GM23338 (cell line): ENCODE measurements at regions not wholly inside any gene's neighbourhood (a gene's known extent, or its start where the extent isn't known, plus 50 kb on each side); places are given as distances from the start of the nearest gene placed in this dataset.

Experiments used
- ATAC-seq: fragments of 200-7000 bp; cut with Tn5 transposase; 3 replicates; pipeline ENCODE4 v1.9.1; 2020
- DNase-seq: peaks from one replicate; pipeline ENCODE4 v3.0.0-alpha.2; 2015; ENCODE audit warnings: low spot score
- H2AFZ ChIP-seq: fragments of 200-600 bp; sonication (generic); 2 replicates; pipeline ENCODE4 v1.8.0; 2016; ENCODE audit warnings: antibody characterized with exemption, mild to moderate bottlenecking, moderate library complexity
- H3F3A ChIP-seq: fragments of 200-600 bp; sonication (generic); replicated peaks from 2 replicates; pipeline ENCODE4 v1.8.0; 2017; ENCODE audit warnings: antibody characterized with exemption, mixed run types, low read depth
- H3K27ac ChIP-seq: fragments of 200-600 bp; sonication (generic); 2 replicates; pipeline ENCODE4 v1.6.1; 2016; ENCODE audit warnings: low read depth
- H3K27me3 ChIP-seq: fragments of 200-600 bp; sonication (generic); 2 replicates; pipeline ENCODE4 v1.8.0; 2016; ENCODE audit warnings: mild to moderate bottlenecking, mixed run types, moderate library complexity; ENCODE audit not compliant: insufficient read depth
- H3K36me3 ChIP-seq: fragments of 200-600 bp; sonication (generic); 2 replicates; pipeline ENCODE4 v1.8.0; 2016; ENCODE audit warnings: mild to moderate bottlenecking; ENCODE audit not compliant: insufficient read depth
- H3K4me1 ChIP-seq: fragments of 200-600 bp; sonication (generic); 2 replicates; pipeline ENCODE4 v1.8.0; 2016; ENCODE audit warnings: mild to moderate bottlenecking, moderate library complexity; ENCODE audit not compliant: insufficient read depth
- H3K4me2 ChIP-seq: fragments of 200-600 bp; sonication (generic); 2 replicates; pipeline ENCODE4 v1.7.1; 2017; ENCODE audit warnings: mixed run types
- H3K4me3 ChIP-seq: fragments of 200-600 bp; sonication (generic); 2 replicates; pipeline ENCODE4 v1.6.1; 2016; ENCODE audit warnings: mixed run types
- H3K79me2 ChIP-seq: fragments of 200-600 bp; sonication (generic); replicated peaks from 2 replicates; pipeline ENCODE4 v1.8.0; 2017; ENCODE audit warnings: mild to moderate bottlenecking; ENCODE audit not compliant: insufficient read depth
- H3K9me2 ChIP-seq: fragments of 200-600 bp; sonication (generic); 2 replicates; pipeline ENCODE4 v1.8.0; 2017; ENCODE audit not compliant: insufficient read depth
- H4K20me1 ChIP-seq: fragments of 200-600 bp; sonication (generic); replicated peaks from 2 replicates; pipeline ENCODE4 v1.8.0; 2017; ENCODE audit warnings: mild to moderate bottlenecking; ENCODE audit not compliant: insufficient read depth
- H3K27ac Mint-ChIP-seq: 2 replicates; pipeline ENCODE4 v1.8.0; 2020; ENCODE audit warnings: inconsistent platforms, mild to moderate bottlenecking, moderate library complexity, mixed read lengths
- H3K27me3 Mint-ChIP-seq: 3 replicates; pipeline ENCODE4 v1.8.0; 2022; ENCODE audit warnings: low read depth, mild to moderate bottlenecking, moderate library complexity, mixed read lengths, inconsistent platforms; ENCODE audit not compliant: insufficient read depth, poor library complexity
- H3K36me3 Mint-ChIP-seq: 3 replicates; pipeline ENCODE4 v1.8.0; 2021; ENCODE audit warnings: low read depth, mild to moderate bottlenecking, inconsistent platforms, moderate library complexity, mixed read lengths
- H3K4me1 Mint-ChIP-seq: 3 replicates; pipeline ENCODE4 v1.8.0; 2020; ENCODE audit warnings: mild to moderate bottlenecking, inconsistent platforms, mixed read lengths
- H3K4me3 Mint-ChIP-seq: 3 replicates; pipeline ENCODE4 v1.8.0; 2021; ENCODE audit warnings: moderate library complexity, mild to moderate bottlenecking, inconsistent platforms, mixed read lengths
- H3K9me3 Mint-ChIP-seq: 3 replicates; pipeline ENCODE4 v1.8.0; 2020; ENCODE audit warnings: moderate library complexity, mild to moderate bottlenecking, inconsistent platforms, mixed read lengths
- CREB1 ChIP-seq: fragments of 250-450 bp; sonication (Bioruptor Pico); IDR thresholded peaks from 2 replicates; pipeline ENCODE4 v1.5.0; 2020; ENCODE audit warnings: low read depth, mild to moderate bottlenecking, moderate library complexity
- EZH2 ChIP-seq: fragments of 200-600 bp; sonication (generic); IDR thresholded peaks from one replicate; pipeline ENCODE4 v1.8.0; 2017; ENCODE audit warnings: antibody characterized with exemption, mild to moderate bottlenecking, low read depth; ENCODE audit not compliant: unreplicated experiment
- EZH2phosphoT487 ChIP-seq: fragments of 200-600 bp; sonication (generic); IDR thresholded peaks from one replicate; pipeline ENCODE4 v1.8.1; 2018; ENCODE audit warnings: antibody characterized with exemption; ENCODE audit not compliant: unreplicated experiment
- NANOG ChIP-seq: IDR thresholded peaks from 2 replicates; pipeline ENCODE4 v1.6.1; 2016; ENCODE audit warnings: antibody characterized with exemption, borderline replicate concordance
- TF ChIP-seq, protein P1 (sequence below): IDR thresholded peaks from one replicate; pipeline ENCODE4 v1.6.1; 2018; ENCODE audit warnings: antibody characterized with exemption; ENCODE audit not compliant: unreplicated experiment
- TF ChIP-seq, protein P2 (sequence below), 2 experiments: fragments of 200-600 bp in 1 of 2; sonication (generic) in 1 of 2; conservative IDR thresholded peaks; 2 replicates each; pipeline versions ENCODE4 v1.5.1 to v1.6.1; 2016 to 2017; ENCODE audit warnings: antibody characterized with exemption in 2 of 2, low read depth in 2 of 2, mild to moderate bottlenecking in 2 of 2, moderate library complexity in 1 of 2

DNA sequence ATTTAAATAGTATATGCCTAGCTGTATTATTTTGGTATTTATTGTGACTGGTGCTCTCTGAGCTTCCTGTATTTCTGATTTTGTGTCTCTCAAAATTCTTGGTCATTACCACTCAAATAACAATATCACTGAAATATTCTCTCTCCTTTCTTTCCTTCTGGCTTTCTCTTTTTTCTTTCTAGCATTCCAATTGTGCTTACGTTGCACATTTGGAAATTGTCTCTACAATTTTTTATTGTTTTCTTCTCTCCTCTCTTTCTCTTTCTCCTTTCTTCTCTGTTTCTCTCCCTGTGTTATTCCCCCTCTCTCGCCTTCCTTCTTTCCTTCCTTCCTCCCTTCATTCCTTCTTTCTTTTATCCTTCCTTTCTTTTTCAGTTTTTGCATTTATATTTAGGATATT, 89.6 kb upstream of the MCTP2 start (continued):
- TF ChIP-seq, protein P1, sequence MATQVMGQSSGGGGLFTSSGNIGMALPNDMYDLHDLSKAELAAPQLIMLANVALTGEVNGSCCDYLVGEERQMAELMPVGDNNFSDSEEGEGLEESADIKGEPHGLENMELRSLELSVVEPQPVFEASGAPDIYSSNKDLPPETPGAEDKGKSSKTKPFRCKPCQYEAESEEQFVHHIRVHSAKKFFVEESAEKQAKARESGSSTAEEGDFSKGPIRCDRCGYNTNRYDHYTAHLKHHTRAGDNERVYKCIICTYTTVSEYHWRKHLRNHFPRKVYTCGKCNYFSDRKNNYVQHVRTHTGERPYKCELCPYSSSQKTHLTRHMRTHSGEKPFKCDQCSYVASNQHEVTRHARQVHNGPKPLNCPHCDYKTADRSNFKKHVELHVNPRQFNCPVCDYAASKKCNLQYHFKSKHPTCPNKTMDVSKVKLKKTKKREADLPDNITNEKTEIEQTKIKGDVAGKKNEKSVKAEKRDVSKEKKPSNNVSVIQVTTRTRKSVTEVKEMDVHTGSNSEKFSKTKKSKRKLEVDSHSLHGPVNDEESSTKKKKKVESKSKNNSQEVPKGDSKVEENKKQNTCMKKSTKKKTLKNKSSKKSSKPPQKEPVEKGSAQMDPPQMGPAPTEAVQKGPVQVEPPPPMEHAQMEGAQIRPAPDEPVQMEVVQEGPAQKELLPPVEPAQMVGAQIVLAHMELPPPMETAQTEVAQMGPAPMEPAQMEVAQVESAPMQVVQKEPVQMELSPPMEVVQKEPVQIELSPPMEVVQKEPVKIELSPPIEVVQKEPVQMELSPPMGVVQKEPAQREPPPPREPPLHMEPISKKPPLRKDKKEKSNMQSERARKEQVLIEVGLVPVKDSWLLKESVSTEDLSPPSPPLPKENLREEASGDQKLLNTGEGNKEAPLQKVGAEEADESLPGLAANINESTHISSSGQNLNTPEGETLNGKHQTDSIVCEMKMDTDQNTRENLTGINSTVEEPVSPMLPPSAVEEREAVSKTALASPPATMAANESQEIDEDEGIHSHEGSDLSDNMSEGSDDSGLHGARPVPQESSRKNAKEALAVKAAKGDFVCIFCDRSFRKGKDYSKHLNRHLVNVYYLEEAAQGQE = no peak
- no peak for TF ChIP-seq EZH2

DNA sequence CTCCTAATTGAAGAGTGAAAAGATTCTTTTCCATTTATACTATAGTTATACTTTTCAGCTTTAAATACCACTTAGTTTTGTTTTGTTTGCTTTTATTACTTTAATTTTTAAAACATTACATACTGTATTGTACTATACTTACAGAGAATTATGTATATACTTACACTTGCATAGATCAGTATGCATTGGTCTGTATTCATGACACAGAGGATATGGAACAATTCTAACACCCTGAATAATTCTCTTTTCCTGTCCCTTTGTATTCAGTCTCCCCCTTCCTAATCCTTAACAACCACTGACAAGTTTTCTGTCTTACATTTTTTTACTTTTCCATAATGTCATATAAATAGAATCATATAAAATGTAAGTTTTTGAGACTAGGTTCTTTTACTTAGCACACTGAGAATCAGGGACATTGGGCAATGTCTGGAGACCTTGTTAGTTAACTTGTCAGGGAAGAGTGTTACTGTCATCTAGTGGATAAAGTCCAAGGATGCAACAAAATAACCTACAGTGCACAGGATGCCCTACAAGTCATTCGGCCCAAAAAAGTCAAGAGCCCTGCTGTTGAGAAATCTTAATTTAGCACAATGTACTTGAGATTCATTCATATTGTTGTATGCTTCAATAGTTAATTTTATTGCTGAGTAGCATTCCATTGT, 95.7 kb upstream of the MCTP2 start:
- ATAC-seq (no peak), DNase-seq (peak; percentile 25)
- Histone ChIP-seq H3K4me2 (no peak overlapping the region), H2AFZ (no peak overlapping the region), H3K27me3 (no peaks in the 10 kb centered on the region), H3K4me3 (no peak overlapping the region), H4K20me1 (no peaks in the 10 kb centered on the region), H3K27ac (no peak overlapping the region), H3F3A (no peaks in the 10 kb centered on the region), H3K36me3 (no peaks in the 10 kb centered on the region), H3K9me2 (no peaks in the 10 kb centered on the region), H3K79me2 (no peaks in the 10 kb centered on the region), H3K4me1 (no peaks in the 10 kb centered on the region)
- Mint-ChIP-seq H3K4me1 (no peaks in the 10 kb centered on the region), H3K36me3 (no peaks in the 10 kb centered on the region), H3K27ac (no peak overlapping the region), H3K4me3 (no peak overlapping the region), H3K27me3 (no peaks in the 10 kb centered on the region), H3K9me3 (no peaks in the 10 kb centered on the region)
- no peak for TF ChIP-seq CREB1 (CRISPR knock-in tag)
- TF ChIP-seq, protein P2, sequence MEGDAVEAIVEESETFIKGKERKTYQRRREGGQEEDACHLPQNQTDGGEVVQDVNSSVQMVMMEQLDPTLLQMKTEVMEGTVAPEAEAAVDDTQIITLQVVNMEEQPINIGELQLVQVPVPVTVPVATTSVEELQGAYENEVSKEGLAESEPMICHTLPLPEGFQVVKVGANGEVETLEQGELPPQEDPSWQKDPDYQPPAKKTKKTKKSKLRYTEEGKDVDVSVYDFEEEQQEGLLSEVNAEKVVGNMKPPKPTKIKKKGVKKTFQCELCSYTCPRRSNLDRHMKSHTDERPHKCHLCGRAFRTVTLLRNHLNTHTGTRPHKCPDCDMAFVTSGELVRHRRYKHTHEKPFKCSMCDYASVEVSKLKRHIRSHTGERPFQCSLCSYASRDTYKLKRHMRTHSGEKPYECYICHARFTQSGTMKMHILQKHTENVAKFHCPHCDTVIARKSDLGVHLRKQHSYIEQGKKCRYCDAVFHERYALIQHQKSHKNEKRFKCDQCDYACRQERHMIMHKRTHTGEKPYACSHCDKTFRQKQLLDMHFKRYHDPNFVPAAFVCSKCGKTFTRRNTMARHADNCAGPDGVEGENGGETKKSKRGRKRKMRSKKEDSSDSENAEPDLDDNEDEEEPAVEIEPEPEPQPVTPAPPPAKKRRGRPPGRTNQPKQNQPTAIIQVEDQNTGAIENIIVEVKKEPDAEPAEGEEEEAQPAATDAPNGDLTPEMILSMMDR (conservative IDR thresholded peaks at IDR 0.05; ENCODE audit: low read depth in 2 of 2) = peak; percentile 25 to 53; a peak in 3 of 4 replicates

DNA sequence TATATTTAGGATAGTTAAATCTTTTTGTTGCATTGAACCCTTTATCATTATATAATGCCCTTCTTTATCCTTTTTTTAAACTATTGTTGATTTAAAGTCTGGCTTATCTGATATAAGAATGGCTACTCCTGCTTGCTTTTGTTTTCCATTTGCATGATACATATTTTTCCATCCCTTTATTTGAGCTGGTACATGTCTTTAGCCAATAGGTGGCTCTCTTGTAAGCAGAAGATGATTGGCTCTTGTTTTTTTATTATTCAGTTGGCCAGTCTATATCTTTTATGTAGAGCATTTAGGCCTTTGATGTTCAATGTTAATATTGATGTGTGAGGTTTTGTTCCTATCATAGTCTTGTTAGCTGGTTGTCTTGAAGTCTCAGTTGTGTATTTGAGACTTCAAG, 99.5 kb upstream of the MCTP2 start:
- no peak overlapping the region for H3K4me3 ChIP-seq
- no peaks in the 10 kb centered on the region for H3K36me3 ChIP-seq
- no peak for DNase-seq
- H3K36me3 Mint-ChIP-seq = no peaks in the 10 kb centered on the region
- ATAC-seq = no peak
- H3K27me3 Mint-ChIP-seq = no peaks in the 10 kb centered on the region
- no peaks in the 10 kb centered on the region for H3K27me3 ChIP-seq
- H3K9me2 ChIP-seq = no peaks in the 10 kb centered on the region
- H3K27ac Mint-ChIP-seq = no peak overlapping the region
- H3K4me1 Mint-ChIP-seq = no peaks in the 10 kb centered on the region
- H3K4me1 ChIP-seq = no peaks in the 10 kb centered on the region
- H3F3A ChIP-seq = no peaks in the 10 kb centered on the region
- H3K4me3 Mint-ChIP-seq = no peak overlapping the region
- H3K4me2 ChIP-seq = no peak overlapping the region
- H2AFZ ChIP-seq = no peak overlapping the region
- no peaks in the 10 kb centered on the region for H3K79me2 ChIP-seq
- no peaks in the 10 kb centered on the region for H3K9me3 Mint-ChIP-seq
- no peaks in the 10 kb centered on the region for H4K20me1 ChIP-seq
- no peak overlapping the region for H3K27ac ChIP-seq
- TF ChIP-seq, protein P2 (conservative IDR thresholded peaks at IDR 0.05; ENCODE audit: low read depth in 2 of 2) = no peak; a peak in 1 of 4 replicates
- TF ChIP-seq NANOG (no peak), EZH2phosphoT487 (no peak)
